Loucy (cell line): ENCODE measurements at regions not wholly inside any gene's neighbourhood (a gene's known extent, or its start where the extent isn't known, plus 50 kb on each side); places are given as distances from the start of the nearest gene placed in this dataset.

Experiments used
- H2AFZ ChIP-seq: fragments of 200-600 bp; sonication (generic); 2 replicates; pipeline ENCODE4 v1.6.0; 2016; ENCODE audit warnings: antibody characterized with exemption, mild to moderate bottlenecking, low read length, moderate library complexity
- H3F3A ChIP-seq: fragments of 200-600 bp; 2 replicates; pipeline ENCODE4 v1.6.0; 2016; ENCODE audit warnings: antibody characterized with exemption, low read depth, mild to moderate bottlenecking
- H3K27me3 ChIP-seq: fragments of 200-600 bp; sonication (generic); 2 replicates; pipeline ENCODE4 v1.6.1; 2014; ENCODE audit warnings: low read length, mild to moderate bottlenecking; ENCODE audit not compliant: insufficient read depth, poor library complexity, severe bottlenecking
- H3K36me3 ChIP-seq: fragments of 200-600 bp; sonication (generic); 2 replicates; pipeline ENCODE4 v1.6.1; 2016; ENCODE audit warnings: low read length; ENCODE audit not compliant: insufficient read depth
- H3K4me1 ChIP-seq: fragments of 200-600 bp; sonication (generic); 2 replicates; pipeline ENCODE4 v1.5.1; 2014; ENCODE audit warnings: low read length, mild to moderate bottlenecking; ENCODE audit not compliant: insufficient read depth, poor library complexity, severe bottlenecking
- H3K4me2 ChIP-seq: fragments of 200-600 bp; sonication (generic); 2 replicates; pipeline ENCODE4 v1.6.0; 2014; ENCODE audit warnings: antibody characterized with exemption, low read length, low read depth, mild to moderate bottlenecking; ENCODE audit not compliant: poor library complexity, severe bottlenecking
- H3K4me3 ChIP-seq: fragments of 200-600 bp; sonication (generic); 2 replicates; pipeline ENCODE4 v1.5.1; 2014; ENCODE audit warnings: low read length, mild to moderate bottlenecking, mixed read lengths; ENCODE audit not compliant: poor library complexity, severe bottlenecking
- H3K79me2 ChIP-seq: fragments of 200-600 bp; sonication (generic); 2 replicates; pipeline ENCODE4 v1.6.1; 2014; ENCODE audit warnings: low read length; ENCODE audit not compliant: insufficient read depth
- H3K9ac ChIP-seq: fragments of 200-600 bp; sonication (generic); 2 replicates; pipeline ENCODE4 v1.6.0; 2014; ENCODE audit warnings: mild to moderate bottlenecking, low read depth, low read length, moderate library complexity; ENCODE audit not compliant: poor library complexity, severe bottlenecking
- H3K9me2 ChIP-seq: fragments of 200-600 bp; sonication (generic); replicated peaks from 2 replicates; pipeline ENCODE4 v1.6.1; 2016; ENCODE audit warnings: low read depth, low read length, mixed read lengths
- H3K9me3 ChIP-seq: fragments of 200-600 bp; sonication (generic); 2 replicates; pipeline ENCODE4 v1.6.1; 2014; ENCODE audit warnings: mild to moderate bottlenecking, antibody characterized with exemption, low read length, low read depth; ENCODE audit not compliant: insufficient read depth
- H4K20me1 ChIP-seq: fragments of 200-600 bp; sonication (generic); 2 replicates; pipeline ENCODE4 v1.6.0; 2014; ENCODE audit warnings: antibody characterized with exemption, low read length, mild to moderate bottlenecking; ENCODE audit not compliant: insufficient read depth, poor library complexity, severe bottlenecking
- CTCF ChIP-seq: fragments of 200-600 bp; sonication (generic); conservative IDR thresholded peaks from 2 replicates; pipeline ENCODE4 v1.5.1; 2014; ENCODE audit warnings: mild to moderate bottlenecking, antibody characterized with exemption, low read length
- EZH2phosphoT487 ChIP-seq: fragments of 200-600 bp; IDR thresholded peaks from 2 replicates; pipeline ENCODE4 v1.6.1; 2018; ENCODE audit warnings: antibody characterized with exemption, mild to moderate bottlenecking, moderate library complexity, borderline replicate concordance

- Histone ChIP-seq H3K79me2 (no peaks in the 10 kb centered on the region), H3K27me3 (no peaks in the 10 kb centered on the region)
- no peak for TF ChIP-seq CTCF
- TF ChIP-seq EZH2phosphoT487: no peak
Measured at GRCh38 chr13:90188351-90188636, 1159.2 kb upstream of the MIR17HG start.

GRCh38 chr13:90197722-90198121, 1149.8 kb upstream of the MIR17HG start:
- no peaks in the 10 kb centered on the region for H3K79me2 ChIP-seq
- H3K9me2 ChIP-seq: no peaks in the 10 kb centered on the region
- H3K4me3 ChIP-seq: no peak overlapping the region
- no peaks in the 10 kb centered on the region for H3K27me3 ChIP-seq
- no peaks in the 10 kb centered on the region for H4K20me1 ChIP-seq
- no peaks in the 10 kb centered on the region for H3F3A ChIP-seq
- no peak overlapping the region for H3K4me2 ChIP-seq
- no peaks in the 10 kb centered on the region for H3K4me1 ChIP-seq
- TF ChIP-seq CTCF: no peak
- H3K9ac ChIP-seq: no peak overlapping the region
- H3K36me3 ChIP-seq: no peaks in the 10 kb centered on the region
- no peaks in the 10 kb centered on the region for H3K9me3 ChIP-seq
- no peak overlapping the region for H2AFZ ChIP-seq

More at GRCh38 chr13:90188351-90188636, 1159.2 kb upstream of the MIR17HG start:
- Histone ChIP-seq H4K20me1 (no peaks in the 10 kb centered on the region), H3F3A (no peaks in the 10 kb centered on the region), H3K4me3 (no peak overlapping the region), H3K4me2 (no peak overlapping the region), H3K9me3 (no peaks in the 10 kb centered on the region), H3K9me2 (no peaks in the 10 kb centered on the region), H3K4me1 (no peaks in the 10 kb centered on the region), H3K36me3 (no peaks in the 10 kb centered on the region), H3K9ac (no peak overlapping the region), H2AFZ (no peak overlapping the region)

GRCh38 chr13:90201202-90201601, 1146.3 kb upstream of the MIR17HG start:
- Histone ChIP-seq H3K27me3 (no peaks in the 10 kb centered on the region), H3K36me3 (no peaks in the 10 kb centered on the region), H3F3A (no peaks in the 10 kb centered on the region), H3K4me2 (no peak overlapping the region), H3K9me3 (no peaks in the 10 kb centered on the region), H3K79me2 (no peaks in the 10 kb centered on the region), H2AFZ (no peak overlapping the region), H3K4me1 (no peaks in the 10 kb centered on the region), H3K9ac (no peak overlapping the region), H4K20me1 (no peaks in the 10 kb centered on the region), H3K9me2 (no peaks in the 10 kb centered on the region), H3K4me3 (no peak overlapping the region)
- TF ChIP-seq EZH2phosphoT487 (no peak), CTCF (no peak)
